ENCODE measurements at regions not wholly inside any gene's neighbourhood (a gene's known extent, or its start where the extent isn't known, plus 50 kb on each side); places are given as distances from the start of the nearest gene placed in this dataset.

- TF ChIP-seq CTCF (IDR thresholded peaks at IDR 0.05): no peak
- TF ChIP-seq ZFX (IDR thresholded peaks at IDR 0.05; ENCODE audit: borderline replicate concordance): no peak
These were observed 160.2 kb upstream of the GPR12 start for GRCh38 chr13:26920614-26921355.

Measured in 22Rv1 (cell line).